AG04450 (cell line): ENCODE measurements at regions not wholly inside any gene's neighbourhood (a gene's known extent, or its start where the extent isn't known, plus 50 kb on each side); places are given as distances from the start of the nearest gene placed in this dataset.

Source experiments
- CTCF ChIA-PET: fragments of 300-600, 350-600 bp; formaldehyde crosslinking; extraction: SDS; loops from one replicate; lab custom pipeline; 2022; ENCODE audit warnings: antibody characterized with exemption, inconsistent platforms; lab: Charles Lee
- POLR2A ChIA-PET: fragments of 350-600 bp; formaldehyde crosslinking; extraction: SDS; loops from one replicate; lab custom pipeline; 2021; ENCODE audit warnings: antibody characterized with exemption, inconsistent platforms; lab: Yijun Ruan, JAX
- DNase-seq: peaks from one replicate; pipeline ENCODE4 v3.0.0-alpha.2; 2011; ENCODE audit warnings: low read depth, low spot score
- H3K27ac ChIP-seq: one replicate; pipeline ENCODE4 v1.5.1; 2012; ENCODE audit warnings: low read depth, low read length, control low read depth
- H3K27me3 ChIP-seq: one replicate; pipeline ENCODE4 v1.6.0; 2012; ENCODE audit warnings: low read length; ENCODE audit not compliant: control insufficient read depth, insufficient read depth
- H3K4me3 ChIP-seq: 2 replicates; pipeline ENCODE4 v1.5.1; 2011; ENCODE audit warnings: mild to moderate bottlenecking, low read depth, low read length, control low read depth
- H3K9me3 ChIP-seq: 2 replicates; pipeline ENCODE4 v1.5.1; 2012; ENCODE audit warnings: low read length; ENCODE audit not compliant: control insufficient read depth, insufficient read depth
- TF ChIP-seq, protein P1 (sequence below): IDR thresholded peaks from 2 replicates; pipeline ENCODE4 v1.5.1; 2011; ENCODE audit warnings: low read depth, low read length, control low read depth, inconsistent platforms

DNA sequence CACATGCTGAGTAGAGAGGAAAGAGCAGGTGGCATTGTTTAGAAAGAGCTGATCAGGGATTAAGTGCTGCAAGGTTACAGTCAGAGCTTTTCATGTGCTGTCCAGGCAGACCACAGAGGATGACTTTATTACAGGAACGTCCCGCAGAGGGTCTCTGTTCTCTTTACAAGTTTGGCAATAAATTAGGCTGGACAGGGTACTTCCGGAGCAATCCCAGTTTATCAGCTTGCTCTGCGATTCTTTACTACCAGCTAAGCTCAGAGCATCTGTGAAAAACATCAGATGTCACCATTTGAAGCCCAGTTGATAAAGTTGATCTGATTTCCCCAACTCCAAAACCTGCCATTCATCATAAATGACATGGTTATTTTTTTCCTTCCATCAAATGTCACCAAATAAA is 633.1 kb downstream of the NLGN4X start:
- Histone ChIP-seq H3K9me3 (no peaks in the 10 kb centered on the region; the same call in 1 of the 2 replicates), H3K27me3 (no peaks in the 10 kb centered on the region), H3K27ac (no peak overlapping the region), H3K4me3 (no peak overlapping the region)
- POLR2A ChIA-PET: no interaction called here
- CTCF ChIA-PET: no interaction called here
- TF ChIP-seq, protein P1, sequence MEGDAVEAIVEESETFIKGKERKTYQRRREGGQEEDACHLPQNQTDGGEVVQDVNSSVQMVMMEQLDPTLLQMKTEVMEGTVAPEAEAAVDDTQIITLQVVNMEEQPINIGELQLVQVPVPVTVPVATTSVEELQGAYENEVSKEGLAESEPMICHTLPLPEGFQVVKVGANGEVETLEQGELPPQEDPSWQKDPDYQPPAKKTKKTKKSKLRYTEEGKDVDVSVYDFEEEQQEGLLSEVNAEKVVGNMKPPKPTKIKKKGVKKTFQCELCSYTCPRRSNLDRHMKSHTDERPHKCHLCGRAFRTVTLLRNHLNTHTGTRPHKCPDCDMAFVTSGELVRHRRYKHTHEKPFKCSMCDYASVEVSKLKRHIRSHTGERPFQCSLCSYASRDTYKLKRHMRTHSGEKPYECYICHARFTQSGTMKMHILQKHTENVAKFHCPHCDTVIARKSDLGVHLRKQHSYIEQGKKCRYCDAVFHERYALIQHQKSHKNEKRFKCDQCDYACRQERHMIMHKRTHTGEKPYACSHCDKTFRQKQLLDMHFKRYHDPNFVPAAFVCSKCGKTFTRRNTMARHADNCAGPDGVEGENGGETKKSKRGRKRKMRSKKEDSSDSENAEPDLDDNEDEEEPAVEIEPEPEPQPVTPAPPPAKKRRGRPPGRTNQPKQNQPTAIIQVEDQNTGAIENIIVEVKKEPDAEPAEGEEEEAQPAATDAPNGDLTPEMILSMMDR: no peak
- no peak for DNase-seq

GRCh38 chrX:5586726-5587125 is 641.9 kb downstream of the NLGN4X start:
- Histone ChIP-seq H3K27ac (no peak overlapping the region), H3K27me3 (no peaks in the 10 kb centered on the region), H3K9me3 (peaks cover 4% of the 10 kb centered on the region; the same call in 1 of the 2 replicates), H3K4me3 (no peak overlapping the region)
- POLR2A ChIA-PET: no interaction called here
- CTCF ChIA-PET: no interaction called here
- no peak for DNase-seq
- TF ChIP-seq, protein P1: no peak

DNA sequence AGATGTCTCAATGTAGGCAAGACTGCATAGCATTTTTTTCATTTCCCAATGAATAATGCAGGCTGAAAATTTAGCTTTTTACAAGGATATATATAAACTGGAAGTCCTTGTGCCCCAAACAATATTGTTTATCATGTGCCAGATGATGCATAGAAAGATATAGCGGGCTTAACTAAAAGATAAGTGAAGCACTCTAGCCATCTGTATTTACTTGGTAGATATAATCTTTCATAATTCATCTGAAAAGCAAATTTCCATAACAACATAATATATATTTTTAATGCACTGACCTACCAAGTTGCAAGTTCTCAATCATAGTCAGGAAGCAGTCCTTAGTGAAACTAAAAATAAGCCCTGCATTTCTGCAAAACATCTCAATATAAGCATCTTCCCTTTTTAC is 653.3 kb downstream of the NLGN4X start:
- Histone ChIP-seq H3K27ac (no peak overlapping the region), H3K27me3 (no peaks in the 10 kb centered on the region), H3K4me3 (no peak overlapping the region), H3K9me3 (no peaks in the 10 kb centered on the region; the same call in 1 of the 2 replicates)
- POLR2A ChIA-PET: no interaction called here
- no peak for DNase-seq
- CTCF ChIA-PET: no interaction called here
- TF ChIP-seq, protein P1: no peak

- H3K4me3 ChIP-seq: no peak overlapping the region
- no peak overlapping the region for H3K27ac ChIP-seq
- POLR2A ChIA-PET: no interaction called here
- CTCF ChIA-PET: no interaction called here
- H3K27me3 ChIP-seq: no peaks in the 10 kb centered on the region
- TF ChIP-seq, protein P1: no peak
- H3K9me3 ChIP-seq: no peaks in the 10 kb centered on the region
- DNase-seq: no peak
Measured at GRCh38 chrX:5568934-5569333, 659.7 kb downstream of the NLGN4X start.

DNA sequence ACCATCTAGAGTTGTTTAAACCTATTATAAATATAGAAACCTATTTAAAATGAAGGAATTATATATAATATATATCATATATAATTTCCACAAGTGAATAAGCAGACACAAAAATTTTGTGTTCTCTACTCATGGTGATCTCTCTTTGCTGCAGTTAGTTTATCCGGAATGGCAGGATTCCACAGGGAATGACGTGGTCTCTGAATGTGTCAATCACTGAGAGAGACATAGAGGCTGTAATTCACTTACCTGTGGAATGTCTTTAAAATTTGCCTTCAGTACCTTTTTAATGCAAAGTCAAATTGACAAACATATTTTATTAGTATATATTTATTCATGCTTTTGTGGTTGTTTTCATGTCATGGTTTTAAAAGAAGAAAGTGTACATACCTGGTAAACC is 669.3 kb downstream of the NLGN4X start:
- H3K9me3 ChIP-seq: no peaks in the 10 kb centered on the region; the same call in 1 of the 2 replicates
- no peak overlapping the region for H3K27ac ChIP-seq
- H3K4me3 ChIP-seq: no peak overlapping the region
- CTCF ChIA-PET: no interaction called here
- POLR2A ChIA-PET: no interaction called here
- H3K27me3 ChIP-seq: no peaks in the 10 kb centered on the region
- TF ChIP-seq, protein P1: no peak
- DNase-seq: no peak
